ENCODE measurements at regions not wholly inside any gene's neighbourhood (a gene's known extent, or its start where the extent isn't known, plus 50 kb on each side); places are given as distances from the start of the nearest gene placed in this dataset.

DNA sequence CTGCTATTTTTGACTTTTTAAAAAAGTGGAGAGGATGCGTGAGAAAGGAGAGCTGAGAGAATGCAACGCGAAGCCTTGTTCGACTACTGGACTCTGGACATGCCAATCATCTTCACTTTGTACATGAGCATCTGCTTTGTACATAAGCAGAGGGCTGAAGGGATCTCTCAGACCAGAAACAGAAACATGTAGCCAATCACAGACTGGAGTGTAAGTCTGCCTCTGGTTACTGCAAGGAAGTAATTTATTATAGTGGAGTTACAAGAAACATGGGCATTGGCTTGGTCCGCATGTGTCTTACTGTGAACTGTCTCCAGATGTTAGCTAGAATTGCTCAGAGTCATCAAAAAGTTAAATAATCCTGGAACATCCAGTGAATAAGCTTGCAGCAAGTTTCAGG lies 190.0 kb upstream of the GRAMD2B start:
- TF ChIP-seq EZH2phosphoT487 (IDR thresholded peaks at IDR 0.05; ENCODE audit: borderline replicate concordance, low read depth, low read length) = no peak
- TF ChIP-seq, protein P1, sequence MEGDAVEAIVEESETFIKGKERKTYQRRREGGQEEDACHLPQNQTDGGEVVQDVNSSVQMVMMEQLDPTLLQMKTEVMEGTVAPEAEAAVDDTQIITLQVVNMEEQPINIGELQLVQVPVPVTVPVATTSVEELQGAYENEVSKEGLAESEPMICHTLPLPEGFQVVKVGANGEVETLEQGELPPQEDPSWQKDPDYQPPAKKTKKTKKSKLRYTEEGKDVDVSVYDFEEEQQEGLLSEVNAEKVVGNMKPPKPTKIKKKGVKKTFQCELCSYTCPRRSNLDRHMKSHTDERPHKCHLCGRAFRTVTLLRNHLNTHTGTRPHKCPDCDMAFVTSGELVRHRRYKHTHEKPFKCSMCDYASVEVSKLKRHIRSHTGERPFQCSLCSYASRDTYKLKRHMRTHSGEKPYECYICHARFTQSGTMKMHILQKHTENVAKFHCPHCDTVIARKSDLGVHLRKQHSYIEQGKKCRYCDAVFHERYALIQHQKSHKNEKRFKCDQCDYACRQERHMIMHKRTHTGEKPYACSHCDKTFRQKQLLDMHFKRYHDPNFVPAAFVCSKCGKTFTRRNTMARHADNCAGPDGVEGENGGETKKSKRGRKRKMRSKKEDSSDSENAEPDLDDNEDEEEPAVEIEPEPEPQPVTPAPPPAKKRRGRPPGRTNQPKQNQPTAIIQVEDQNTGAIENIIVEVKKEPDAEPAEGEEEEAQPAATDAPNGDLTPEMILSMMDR (conservative IDR thresholded peaks at IDR 0.05; ENCODE audit: low read length) = no peak
